ENCODE measurements at regions not wholly inside any gene's neighbourhood (a gene's known extent, or its start where the extent isn't known, plus 50 kb on each side); places are given as distances from the start of the nearest gene placed in this dataset.

- no peak for TF ChIP-seq CTCF (IDR thresholded peaks at IDR 0.05)
- no peak for TF ChIP-seq EZH2 (IDR thresholded peaks at IDR 0.05)
- no peak for TF ChIP-seq EZH2phosphoT487 (IDR thresholded peaks at IDR 0.05)
Observed at GRCh38 chr7:9621927-9622326, 1188.5 kb downstream of the NXPH1 start.
